GM23338 (cell line): ENCODE measurements at regions not wholly inside any gene's neighbourhood (a gene's known extent, or its start where the extent isn't known, plus 50 kb on each side); places are given as distances from the start of the nearest gene placed in this dataset.

ENCODE experiments used
- ATAC-seq: fragments of 200-7000 bp; cut with Tn5 transposase; 3 replicates; pipeline ENCODE4 v1.9.1; 2020
- DNase-seq: peaks from one replicate; pipeline ENCODE4 v3.0.0-alpha.2; 2015; ENCODE audit warnings: low spot score
- H2AFZ ChIP-seq: fragments of 200-600 bp; sonication (generic); 2 replicates; pipeline ENCODE4 v1.8.0; 2016; ENCODE audit warnings: antibody characterized with exemption, mild to moderate bottlenecking, moderate library complexity
- H3F3A ChIP-seq: fragments of 200-600 bp; sonication (generic); replicated peaks from 2 replicates; pipeline ENCODE4 v1.8.0; 2017; ENCODE audit warnings: antibody characterized with exemption, mixed run types, low read depth
- H3K27ac ChIP-seq: fragments of 200-600 bp; sonication (generic); 2 replicates; pipeline ENCODE4 v1.6.1; 2016; ENCODE audit warnings: low read depth
- H3K27me3 ChIP-seq: fragments of 200-600 bp; sonication (generic); 2 replicates; pipeline ENCODE4 v1.8.0; 2016; ENCODE audit warnings: mild to moderate bottlenecking, mixed run types, moderate library complexity; ENCODE audit not compliant: insufficient read depth
- H3K36me3 ChIP-seq: fragments of 200-600 bp; sonication (generic); 2 replicates; pipeline ENCODE4 v1.8.0; 2016; ENCODE audit warnings: mild to moderate bottlenecking; ENCODE audit not compliant: insufficient read depth
- H3K4me1 ChIP-seq: fragments of 200-600 bp; sonication (generic); 2 replicates; pipeline ENCODE4 v1.8.0; 2016; ENCODE audit warnings: mild to moderate bottlenecking, moderate library complexity; ENCODE audit not compliant: insufficient read depth
- H3K4me2 ChIP-seq: fragments of 200-600 bp; sonication (generic); 2 replicates; pipeline ENCODE4 v1.7.1; 2017; ENCODE audit warnings: mixed run types
- H3K4me3 ChIP-seq: fragments of 200-600 bp; sonication (generic); 2 replicates; pipeline ENCODE4 v1.6.1; 2016; ENCODE audit warnings: mixed run types
- H3K79me2 ChIP-seq: fragments of 200-600 bp; sonication (generic); replicated peaks from 2 replicates; pipeline ENCODE4 v1.8.0; 2017; ENCODE audit warnings: mild to moderate bottlenecking; ENCODE audit not compliant: insufficient read depth
- H3K9me2 ChIP-seq: fragments of 200-600 bp; sonication (generic); 2 replicates; pipeline ENCODE4 v1.8.0; 2017; ENCODE audit not compliant: insufficient read depth
- H4K20me1 ChIP-seq: fragments of 200-600 bp; sonication (generic); replicated peaks from 2 replicates; pipeline ENCODE4 v1.8.0; 2017; ENCODE audit warnings: mild to moderate bottlenecking; ENCODE audit not compliant: insufficient read depth
- H3K27ac Mint-ChIP-seq: 2 replicates; pipeline ENCODE4 v1.8.0; 2020; ENCODE audit warnings: inconsistent platforms, mild to moderate bottlenecking, moderate library complexity, mixed read lengths
- H3K27me3 Mint-ChIP-seq: 3 replicates; pipeline ENCODE4 v1.8.0; 2022; ENCODE audit warnings: low read depth, mild to moderate bottlenecking, moderate library complexity, mixed read lengths, inconsistent platforms; ENCODE audit not compliant: insufficient read depth, poor library complexity
- H3K36me3 Mint-ChIP-seq: 3 replicates; pipeline ENCODE4 v1.8.0; 2021; ENCODE audit warnings: low read depth, mild to moderate bottlenecking, inconsistent platforms, moderate library complexity, mixed read lengths
- H3K4me1 Mint-ChIP-seq: 3 replicates; pipeline ENCODE4 v1.8.0; 2020; ENCODE audit warnings: mild to moderate bottlenecking, inconsistent platforms, mixed read lengths
- H3K4me3 Mint-ChIP-seq: 3 replicates; pipeline ENCODE4 v1.8.0; 2021; ENCODE audit warnings: moderate library complexity, mild to moderate bottlenecking, inconsistent platforms, mixed read lengths
- H3K9me3 Mint-ChIP-seq: 3 replicates; pipeline ENCODE4 v1.8.0; 2020; ENCODE audit warnings: moderate library complexity, mild to moderate bottlenecking, inconsistent platforms, mixed read lengths
- ETS1 ChIP-seq: IDR thresholded peaks from 2 replicates; pipeline ENCODE4 v1.6.1; 2016; ENCODE audit warnings: antibody characterized with exemption
- EZH2 ChIP-seq: fragments of 200-600 bp; sonication (generic); IDR thresholded peaks from one replicate; pipeline ENCODE4 v1.8.0; 2017; ENCODE audit warnings: antibody characterized with exemption, mild to moderate bottlenecking, low read depth; ENCODE audit not compliant: unreplicated experiment
- EZH2phosphoT487 ChIP-seq: fragments of 200-600 bp; sonication (generic); IDR thresholded peaks from one replicate; pipeline ENCODE4 v1.8.1; 2018; ENCODE audit warnings: antibody characterized with exemption; ENCODE audit not compliant: unreplicated experiment
- POLR2AphosphoS5 ChIP-seq: IDR thresholded peaks from 2 replicates; pipeline ENCODE4 v1.6.1; 2016; ENCODE audit warnings: antibody characterized with exemption, low read depth
- REST ChIP-seq: IDR thresholded peaks from one replicate; pipeline ENCODE4 v1.6.1; 2018; ENCODE audit warnings: antibody characterized with exemption; ENCODE audit not compliant: unreplicated experiment
- STAT1 ChIP-seq: IDR thresholded peaks from one replicate; pipeline ENCODE4 v1.6.1; 2016; ENCODE audit warnings: antibody characterized with exemption; ENCODE audit not compliant: unreplicated experiment
- ZNF331 ChIP-seq: fragments of 250-450 bp; sonication (Bioruptor Pico); IDR thresholded peaks from 2 replicates; pipeline ENCODE4 v1.5.0; 2020; ENCODE audit warnings: low read depth, mild to moderate bottlenecking, moderate library complexity
- ZNF462 ChIP-seq: fragments of 250-450 bp; sonication (Bioruptor Pico); IDR thresholded peaks from 2 replicates; pipeline ENCODE4 v1.5.0; 2020; ENCODE audit warnings: mild to moderate bottlenecking, moderate library complexity

DNA sequence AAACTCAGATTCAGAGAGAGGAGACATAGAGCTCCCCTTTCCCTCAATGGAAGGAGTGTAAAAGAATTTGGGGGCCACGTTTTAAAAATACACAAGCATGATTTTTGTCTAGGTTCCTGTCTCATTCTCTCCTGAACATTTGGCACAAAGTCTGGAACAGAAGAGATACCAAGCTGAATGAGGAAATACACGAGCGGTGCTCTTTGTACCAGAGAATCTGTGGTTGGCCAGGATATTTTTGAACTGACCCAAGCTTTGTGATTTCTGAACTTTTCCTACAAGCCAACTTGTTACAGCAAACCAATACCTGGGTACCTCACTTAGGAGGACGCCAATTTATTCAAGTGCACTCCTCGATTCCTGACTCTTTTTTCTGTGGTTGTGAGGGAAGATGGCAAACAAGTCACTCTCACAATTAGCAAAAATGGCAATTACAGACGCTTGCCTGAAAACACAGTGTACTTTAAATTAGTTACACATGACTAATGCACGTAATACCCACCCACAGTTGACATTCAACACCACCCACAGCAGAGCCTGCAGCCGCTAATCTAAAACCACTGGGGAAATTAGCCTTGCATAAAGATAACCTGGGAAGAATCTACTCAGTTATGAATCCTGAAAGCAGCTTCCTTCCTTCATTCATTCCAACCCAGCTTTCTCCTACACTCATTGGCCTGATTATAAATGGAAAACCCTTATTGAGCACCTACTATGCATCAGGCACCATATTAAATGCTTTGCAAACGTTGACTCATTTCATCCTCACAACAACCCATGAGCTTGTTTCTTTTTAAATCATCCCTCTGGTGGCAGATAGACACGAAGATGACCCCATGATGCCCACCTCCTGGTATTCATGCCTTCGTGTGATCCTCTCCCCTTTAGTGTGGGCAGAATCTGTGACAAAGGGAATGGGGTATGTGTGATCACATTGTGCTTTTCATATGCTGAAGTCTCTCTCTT lies 293.5 kb downstream of the KBTBD8 start:
- Histone ChIP-seq H3K79me2 (no peaks in the 10 kb centered on the region), H3K4me3 (no peak overlapping the region), H3K27ac (no peak overlapping the region), H3K4me1 (no peaks in the 10 kb centered on the region), H3K27me3 (no peaks in the 10 kb centered on the region), H3K9me2 (peaks cover 5% of the 10 kb centered on the region; the same call in 1 of the 2 replicates), H4K20me1 (no peaks in the 10 kb centered on the region), H3K4me2 (no peak overlapping the region), H2AFZ (no peak overlapping the region), H3F3A (no peaks in the 10 kb centered on the region), H3K36me3 (no peaks in the 10 kb centered on the region)
- DNase-seq (no peak), ATAC-seq (no peak)
- no peak overlapping the region for H3K4me3 Mint-ChIP-seq
- no peak overlapping the region for H3K27ac Mint-ChIP-seq
- no peaks in the 10 kb centered on the region for H3K9me3 Mint-ChIP-seq
- no peaks in the 10 kb centered on the region for H3K36me3 Mint-ChIP-seq
- peaks cover 4% of the 10 kb centered on the region for H3K27me3 Mint-ChIP-seq
- peaks cover 11% of the 10 kb centered on the region; the same call in 2 of the 3 replicates for H3K4me1 Mint-ChIP-seq
- TF ChIP-seq REST = no peak
- no peak for TF ChIP-seq POLR2AphosphoS5
- no peak for TF ChIP-seq STAT1
- TF ChIP-seq EZH2phosphoT487 = no peak

- Histone ChIP-seq H3K9me2 (peaks cover 5% of the 10 kb centered on the region; the same call in 1 of the 2 replicates), H2AFZ (no peak overlapping the region), H3F3A (no peaks in the 10 kb centered on the region), H3K36me3 (no peaks in the 10 kb centered on the region), H3K27me3 (no peaks in the 10 kb centered on the region), H3K4me3 (no peak overlapping the region), H3K4me1 (no peaks in the 10 kb centered on the region), H3K4me2 (no peak overlapping the region), H4K20me1 (no peaks in the 10 kb centered on the region), H3K79me2 (no peaks in the 10 kb centered on the region), H3K27ac (no peak overlapping the region)
- ATAC-seq (no peak), DNase-seq (no peak)
- peaks cover 11% of the 10 kb centered on the region; the same call in 2 of the 3 replicates for H3K4me1 Mint-ChIP-seq
- H3K27me3 Mint-ChIP-seq = peaks cover 4% of the 10 kb centered on the region
- H3K36me3 Mint-ChIP-seq = no peaks in the 10 kb centered on the region
- no peak overlapping the region for H3K27ac Mint-ChIP-seq
- no peak overlapping the region for H3K4me3 Mint-ChIP-seq
- no peaks in the 10 kb centered on the region for H3K9me3 Mint-ChIP-seq
- TF ChIP-seq ETS1 (no peak), ZNF462 (CRISPR knock-in tag) (no peak), POLR2AphosphoS5 (no peak), EZH2 (no peak), ZNF331 (CRISPR knock-in tag) (no peak)
These were observed 294.4 kb downstream of the KBTBD8 start for GRCh38 chr3:67292356-67293121.
